GM20000 (cell line): ENCODE measurements at regions not wholly inside any gene's neighbourhood (a gene's known extent, or its start where the extent isn't known, plus 50 kb on each side); places are given as distances from the start of the nearest gene placed in this dataset.

Source experiments
- DNase-seq: peaks from one replicate; pipeline ENCODE4 v3.0.0; 2012; ENCODE audit warnings: low spot score
- TF ChIP-seq, protein P1 (sequence below): IDR thresholded peaks from 2 replicates; pipeline ENCODE4 v1.5.1; 2012; ENCODE audit warnings: mild to moderate bottlenecking, control low read depth; ENCODE audit errors: extremely low read depth, missing control alignments

DNA sequence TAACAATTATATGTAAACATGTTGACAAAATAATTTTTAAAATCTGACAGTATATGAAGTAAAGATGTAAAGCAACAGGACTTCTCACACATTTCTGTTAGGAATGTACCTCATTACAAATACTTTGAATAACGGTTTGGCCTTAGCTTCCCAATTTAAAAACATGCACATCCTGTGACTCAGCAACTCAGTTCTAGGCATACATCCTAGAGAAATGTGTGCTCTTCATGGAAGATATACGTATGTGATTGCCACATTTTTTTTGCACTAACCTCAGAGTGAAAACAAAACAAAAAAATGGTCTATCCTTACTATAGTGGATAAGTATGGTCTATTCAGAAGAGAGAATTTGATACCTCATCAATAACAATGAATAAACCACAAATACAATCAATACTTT is 314.6 kb downstream of the LIG4 start:
- DNase-seq, result no peak
- TF ChIP-seq, protein P1, sequence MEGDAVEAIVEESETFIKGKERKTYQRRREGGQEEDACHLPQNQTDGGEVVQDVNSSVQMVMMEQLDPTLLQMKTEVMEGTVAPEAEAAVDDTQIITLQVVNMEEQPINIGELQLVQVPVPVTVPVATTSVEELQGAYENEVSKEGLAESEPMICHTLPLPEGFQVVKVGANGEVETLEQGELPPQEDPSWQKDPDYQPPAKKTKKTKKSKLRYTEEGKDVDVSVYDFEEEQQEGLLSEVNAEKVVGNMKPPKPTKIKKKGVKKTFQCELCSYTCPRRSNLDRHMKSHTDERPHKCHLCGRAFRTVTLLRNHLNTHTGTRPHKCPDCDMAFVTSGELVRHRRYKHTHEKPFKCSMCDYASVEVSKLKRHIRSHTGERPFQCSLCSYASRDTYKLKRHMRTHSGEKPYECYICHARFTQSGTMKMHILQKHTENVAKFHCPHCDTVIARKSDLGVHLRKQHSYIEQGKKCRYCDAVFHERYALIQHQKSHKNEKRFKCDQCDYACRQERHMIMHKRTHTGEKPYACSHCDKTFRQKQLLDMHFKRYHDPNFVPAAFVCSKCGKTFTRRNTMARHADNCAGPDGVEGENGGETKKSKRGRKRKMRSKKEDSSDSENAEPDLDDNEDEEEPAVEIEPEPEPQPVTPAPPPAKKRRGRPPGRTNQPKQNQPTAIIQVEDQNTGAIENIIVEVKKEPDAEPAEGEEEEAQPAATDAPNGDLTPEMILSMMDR, result no peak

- TF ChIP-seq, protein P1, result no peak
- DNase-seq, result no peak
Measured at GRCh38 chr13:107886118-107886517, 329.2 kb downstream of the LIG4 start.

DNA sequence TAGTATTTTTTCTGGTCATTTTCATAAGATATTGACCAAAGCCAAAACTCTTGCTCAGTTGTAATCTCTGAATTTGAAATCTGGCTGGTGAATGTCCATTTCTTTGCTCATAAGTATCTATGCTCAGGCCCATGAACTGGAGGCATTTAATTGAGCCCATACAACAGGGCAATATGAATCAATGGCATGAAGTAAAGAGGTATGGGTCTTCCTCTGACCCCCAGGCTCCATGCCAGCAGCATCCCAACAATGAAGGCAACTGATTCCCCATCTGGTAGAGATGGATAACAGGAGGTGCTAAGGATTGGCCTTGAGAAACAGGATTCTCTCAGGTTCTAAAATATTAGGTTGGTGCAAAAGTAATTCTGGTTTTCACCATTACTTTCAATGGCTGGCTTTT is 330.8 kb downstream of the LIG4 start:
- TF ChIP-seq, protein P1, result no peak
- no peak for DNase-seq

DNA sequence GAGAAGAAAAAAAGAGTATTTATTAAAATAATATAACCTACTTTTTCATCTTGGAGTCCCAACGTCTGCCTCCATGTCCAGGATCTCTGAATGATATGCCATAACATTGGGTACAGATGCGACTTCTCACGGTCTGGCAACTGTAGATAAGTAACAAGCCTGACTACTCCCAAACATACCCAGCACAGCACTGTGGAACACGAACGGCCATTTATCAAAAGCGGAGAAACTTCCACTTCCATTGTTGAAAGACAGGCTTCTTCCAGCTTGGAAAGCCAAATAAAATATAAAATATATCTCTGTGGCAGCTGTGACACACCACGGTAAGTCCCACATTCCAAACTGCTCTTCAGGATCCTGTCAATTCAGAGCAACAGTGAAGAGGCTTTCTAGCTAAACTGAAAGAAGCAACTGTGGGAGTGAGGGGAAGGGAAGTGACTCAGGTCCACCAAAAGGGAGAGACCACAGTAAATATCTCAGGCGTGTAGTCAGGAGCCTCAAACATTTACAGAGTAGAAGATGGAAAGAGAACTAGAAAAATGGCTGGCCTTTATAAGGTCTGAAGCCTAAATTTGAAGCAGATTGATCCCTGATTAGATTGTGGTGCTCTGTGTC is 331.7 kb downstream of the LIG4 start:
- TF ChIP-seq, protein P1, result no peak
- DNase-seq, result no peak

DNA sequence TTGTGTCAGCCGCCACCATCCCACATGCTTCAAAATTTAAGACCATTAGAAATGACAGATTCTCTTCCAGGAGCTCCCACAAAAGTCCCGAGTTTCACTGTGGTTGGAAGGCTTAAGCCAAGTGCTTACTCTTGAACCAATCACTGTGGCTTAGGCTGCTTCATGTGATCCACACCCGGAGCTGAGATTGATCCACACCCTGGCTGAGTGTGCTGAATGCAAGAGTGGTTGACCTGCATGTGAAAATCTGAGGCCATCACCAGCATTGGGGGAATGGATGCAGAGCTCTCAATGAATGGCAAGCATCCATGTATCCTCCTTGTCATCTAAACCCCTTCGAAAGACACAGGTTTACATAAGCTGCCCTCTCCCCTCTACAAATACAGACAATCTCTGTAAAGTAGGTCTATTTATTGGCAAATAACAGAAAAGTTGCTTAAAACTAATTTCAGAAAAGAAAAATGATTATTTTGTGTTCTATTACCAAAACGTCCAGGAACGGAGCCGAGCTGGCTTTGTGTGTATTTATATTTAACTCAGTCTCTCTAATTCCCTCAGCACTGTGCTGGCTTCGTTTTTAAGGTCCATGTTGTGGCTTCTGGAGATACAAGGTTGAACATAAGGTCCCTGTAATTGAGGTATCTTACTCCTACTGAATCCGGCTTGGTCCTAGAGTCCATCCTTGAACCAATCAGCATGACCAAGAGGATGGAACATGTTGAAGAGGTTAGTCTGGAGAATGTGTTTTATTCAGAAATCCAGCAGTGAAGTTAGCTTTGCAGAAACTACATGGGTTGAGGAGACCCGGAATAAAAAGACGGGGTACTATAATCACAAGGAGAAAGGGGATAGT is 332.4 kb downstream of the LIG4 start:
- DNase-seq, result no peak
- TF ChIP-seq, protein P1, result no peak

DNA sequence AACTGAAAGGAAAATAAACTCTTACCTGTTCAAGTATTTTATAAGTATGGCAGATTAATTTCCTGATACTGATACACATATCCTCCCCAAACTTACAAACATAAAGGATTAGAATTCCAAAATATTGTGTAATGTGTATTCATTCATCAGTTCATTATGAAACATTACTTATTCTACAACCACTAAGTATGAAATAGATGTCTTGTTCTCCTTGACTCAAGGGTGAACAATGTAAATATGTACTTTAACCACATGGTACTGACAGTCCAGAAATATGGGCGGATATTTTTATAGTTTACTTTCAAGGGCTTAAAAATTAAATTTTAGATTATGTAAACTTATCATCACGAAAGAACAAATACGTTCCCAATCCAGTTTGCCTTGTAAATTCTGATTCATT is 334.0 kb downstream of the LIG4 start:
- no peak for DNase-seq
- TF ChIP-seq, protein P1, result no peak

DNA sequence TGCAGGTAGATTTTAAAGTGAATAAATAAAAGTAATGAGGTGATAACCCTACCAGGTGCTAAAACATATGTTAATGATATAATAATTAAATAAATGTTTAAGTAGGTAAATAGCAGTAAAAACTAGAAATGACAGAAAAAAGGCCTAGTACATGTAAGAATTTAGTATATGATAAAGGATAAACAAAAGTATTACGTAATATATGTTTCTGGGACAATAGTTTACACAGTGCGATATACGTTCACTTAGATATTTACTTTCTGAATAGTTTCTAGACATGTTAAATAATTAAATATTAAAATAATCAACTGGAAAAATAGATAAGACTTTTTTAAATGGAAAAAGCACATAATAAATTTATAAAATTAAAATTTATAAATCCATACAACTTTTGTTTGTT is 340.9 kb downstream of the LIG4 start:
- TF ChIP-seq, protein P1, result no peak
- no peak for DNase-seq
